Fibroblast of lung (primary cell): ENCODE measurements at regions not wholly inside any gene's neighbourhood (a gene's known extent, or its start where the extent isn't known, plus 50 kb on each side); places are given as distances from the start of the nearest gene placed in this dataset.
A peak's percentile ranks its signal among the peaks of the same experiment; 100 is the strongest.

Source experiments
- DNase-seq, 2 donors: peaks; one replicate each; pipeline versions ENCODE4 v3.0.0 to v3.0.0-alpha.2; 2010; ENCODE audit warnings: low read depth in 2 of 2
- H2AFZ ChIP-seq: 2 replicates; pipeline ENCODE4 v1.5.1; 2012; ENCODE audit warnings: low read length, control low read depth, inconsistent platforms
- H3K27ac ChIP-seq: 2 replicates; pipeline ENCODE4 v1.5.1; 2011; ENCODE audit warnings: low read length, control low read depth; ENCODE audit not compliant: insufficient read depth
- H3K27me3 ChIP-seq: 2 replicates; pipeline ENCODE4 v1.5.1; 2011; ENCODE audit warnings: mild to moderate bottlenecking, low read length; ENCODE audit not compliant: control insufficient read depth, insufficient read depth
- H3K36me3 ChIP-seq: 2 replicates; pipeline ENCODE4 v1.5.1; 2011; ENCODE audit warnings: low read length; ENCODE audit not compliant: control insufficient read depth, insufficient read depth
- H3K4me1 ChIP-seq: 2 replicates; pipeline ENCODE4 v1.5.1; 2011; ENCODE audit warnings: low read length; ENCODE audit not compliant: control insufficient read depth, insufficient read depth; ENCODE audit errors: extremely low read depth
- H3K4me2 ChIP-seq: 2 replicates; pipeline ENCODE4 v1.5.1; 2011; ENCODE audit warnings: low read length, control low read depth; ENCODE audit not compliant: insufficient read depth; ENCODE audit errors: extremely low read depth
- H3K4me3 ChIP-seq, 4 experiments: fragments of 200-600 bp in 1 of 4; sonication (generic) in 1 of 4; replicated peaks in 1 of 4; 2 replicates each; pipeline ENCODE4 v1.5.1; 2011 to 2016; ENCODE audit warnings: low read length in 4 of 4, low read depth in 3 of 4, mild to moderate bottlenecking in 3 of 4, control low read depth in 2 of 4, inconsistent platforms in 1 of 4, mixed read lengths in 1 of 4; ENCODE audit not compliant: insufficient read depth in 1 of 4; ENCODE audit errors: control extremely low read depth in 1 of 4
- H3K79me2 ChIP-seq: 2 replicates; pipeline ENCODE4 v1.5.1; 2012; ENCODE audit warnings: mild to moderate bottlenecking, low read length, inconsistent platforms; ENCODE audit not compliant: control insufficient read depth, insufficient read depth
- H3K9ac ChIP-seq: 2 replicates; pipeline ENCODE4 v1.5.1; 2011; ENCODE audit warnings: mild to moderate bottlenecking, low read length, control low read depth; ENCODE audit not compliant: insufficient read depth
- H3K9me3 ChIP-seq: 2 replicates; pipeline ENCODE4 v1.5.1; 2012; ENCODE audit warnings: low read depth, low read length; ENCODE audit not compliant: control insufficient read depth, insufficient read depth
- H4K20me1 ChIP-seq: 2 replicates; pipeline ENCODE4 v1.5.1; 2011; ENCODE audit warnings: low read length; ENCODE audit not compliant: control insufficient read depth, insufficient read depth; ENCODE audit errors: extremely low read depth
- CTCF ChIP-seq, 2 donors: IDR thresholded peaks in 1 of 2; conservative IDR thresholded peaks in 1 of 2; 1 replicate in 1 of 2; 2 replicates in 1 of 2; pipeline ENCODE4 v1.5.1; 2011 to 2012; ENCODE audit warnings: low read length in 2 of 2, control low read depth in 1 of 2, inconsistent platforms in 1 of 2, low read depth in 1 of 2, mild to moderate bottlenecking in 1 of 2
- EZH2 ChIP-seq: IDR thresholded peaks from 2 replicates; pipeline ENCODE4 v1.5.1; 2012; ENCODE audit warnings: low read length, control low read depth, mild to moderate bottlenecking; ENCODE audit errors: missing control alignments

GRCh38 chr12:123044351-123044750 is 63.9 kb downstream of the ARL6IP4 start:
- Histone ChIP-seq H3K9ac (no peak overlapping the region), H3K27me3 (no peaks in the 10 kb centered on the region), H3K27ac (peak overlapping the region; percentile 46), H3K79me2 (no peaks in the 10 kb centered on the region), H2AFZ (no peak overlapping the region), H4K20me1 (no peaks in the 10 kb centered on the region), H3K4me3 (no peak overlapping the region), H3K9me3 (no peaks in the 10 kb centered on the region), H3K4me1 (peaks cover 19% of the 10 kb centered on the region), H3K36me3 (no peaks in the 10 kb centered on the region), H3K4me2 (no peak overlapping the region)
- DNase-seq: no peak
- TF ChIP-seq EZH2 (no peak), CTCF (conservative IDR thresholded peaks at IDR 0.05 in 1 of 2, IDR thresholded peaks at IDR 0.05 in 1 of 2; ENCODE audit: low read depth in 1 of 2, low read length in 2 of 2) (no peak)

GRCh38 chr12:123043536-123044001 is 63.1 kb downstream of the ARL6IP4 start:
- peak; percentile 94 to 96 for DNase-seq
- Histone ChIP-seq H3K9ac (no peak overlapping the region), H3K36me3 (no peaks in the 10 kb centered on the region), H3K79me2 (no peaks in the 10 kb centered on the region), H3K4me1 (peaks cover 19% of the 10 kb centered on the region), H3K27me3 (no peaks in the 10 kb centered on the region), H3K9me3 (no peaks in the 10 kb centered on the region), H3K27ac (peak overlapping the region; percentile 46), H3K4me2 (no peak overlapping the region), H2AFZ (no peak overlapping the region), H4K20me1 (no peaks in the 10 kb centered on the region), H3K4me3 (no peak overlapping the region)
- peak; percentile 64 to 85 for TF ChIP-seq CTCF (conservative IDR thresholded peaks at IDR 0.05 in 1 of 2, IDR thresholded peaks at IDR 0.05 in 1 of 2; ENCODE audit: low read depth in 1 of 2, low read length in 2 of 2)
- no peak for TF ChIP-seq EZH2

GRCh38 chr12:123042833-123043232 is 62.4 kb downstream of the ARL6IP4 start:
- peak overlapping the region; percentile 58 for H3K27ac ChIP-seq
- H2AFZ ChIP-seq: no peak overlapping the region
- no peaks in the 10 kb centered on the region for H3K36me3 ChIP-seq
- H3K9ac ChIP-seq: no peak overlapping the region
- no peaks in the 10 kb centered on the region for H3K79me2 ChIP-seq
- no peak overlapping the region for H3K4me2 ChIP-seq
- H3K4me1 ChIP-seq: peaks cover 19% of the 10 kb centered on the region
- no peaks in the 10 kb centered on the region for H3K9me3 ChIP-seq
- no peaks in the 10 kb centered on the region for H3K27me3 ChIP-seq
- no peak for DNase-seq
- H3K4me3 ChIP-seq: no peak overlapping the region
- TF ChIP-seq CTCF (conservative IDR thresholded peaks at IDR 0.05 in 1 of 2, IDR thresholded peaks at IDR 0.05 in 1 of 2; ENCODE audit: low read depth in 1 of 2, low read length in 2 of 2) (no peak), EZH2 (no peak)
- no peaks in the 10 kb centered on the region for H4K20me1 ChIP-seq
